ENCODE measurements at regions not wholly inside any gene's neighbourhood (a gene's known extent, or its start where the extent isn't known, plus 50 kb on each side); places are given as distances from the start of the nearest gene placed in this dataset.

GRCh38 chr18:45237343-45238098 is 377.8 kb upstream of the SLC14A2 start:
- no peak for TF ChIP-seq CTCF (IDR thresholded peaks at IDR 0.05; ENCODE audit: low read depth, low read length)
- DNase-seq = no peak
- no peaks in the 10 kb centered on the region for H3K36me3 ChIP-seq
- no peaks in the 10 kb centered on the region for H3K9me3 ChIP-seq (ENCODE audit: severe bottlenecking)
- no peak overlapping the region for H3K27ac ChIP-seq
- peaks cover 81% of the 10 kb centered on the region for H3K27me3 ChIP-seq (ENCODE audit: insufficient read depth, low read depth, severe bottlenecking)
- no peak overlapping the region for H3K4me3 ChIP-seq (ENCODE audit: low read depth, low read length)

- Histone ChIP-seq H3K9me3 (ENCODE audit: severe bottlenecking) (no peaks in the 10 kb centered on the region), H3K4me3 (ENCODE audit: low read depth, low read length) (no peak overlapping the region), H3K27ac (no peak overlapping the region), H3K27me3 (ENCODE audit: insufficient read depth, low read depth, severe bottlenecking) (peaks cover 96% of the 10 kb centered on the region), H3K36me3 (no peaks in the 10 kb centered on the region)
- no peak for TF ChIP-seq CTCF (IDR thresholded peaks at IDR 0.05; ENCODE audit: low read depth, low read length)
- no peak for DNase-seq
Observed at GRCh38 chr18:45241271-45241670, 374.0 kb upstream of the SLC14A2 start.

DNA sequence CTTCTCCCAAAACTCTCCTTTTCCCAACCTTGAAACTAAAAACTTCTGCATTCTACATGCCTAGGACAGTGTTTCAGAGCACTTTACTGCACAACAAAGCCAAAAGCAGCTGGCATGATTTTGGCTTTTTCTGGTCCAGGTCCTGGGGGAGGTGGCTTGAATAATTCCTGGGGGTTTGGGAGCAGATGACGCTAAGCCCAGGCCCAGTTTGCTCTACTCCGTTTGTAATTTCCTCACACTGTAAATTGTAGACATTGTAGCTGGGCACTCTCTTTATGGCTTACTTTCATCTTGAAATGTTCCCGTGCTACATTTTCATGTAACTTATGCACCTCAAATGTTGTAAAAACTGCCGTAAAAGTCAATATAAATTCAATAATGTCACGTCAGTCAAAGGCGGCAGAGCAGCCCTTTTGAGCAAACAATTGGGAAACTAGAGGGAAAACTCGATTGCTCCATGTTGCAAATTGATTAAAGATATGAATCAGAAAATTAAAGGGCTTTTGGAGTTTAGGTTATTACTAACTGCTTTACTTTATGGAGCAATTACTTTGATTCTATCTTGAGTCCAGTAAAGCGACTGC is 373.2 kb upstream of the SLC14A2 start:
- Histone ChIP-seq H3K9me3 (ENCODE audit: severe bottlenecking) (peaks cover 3% of the 10 kb centered on the region), H3K27ac (no peak overlapping the region), H3K27me3 (ENCODE audit: insufficient read depth, low read depth, severe bottlenecking) (peaks cover 98% of the 10 kb centered on the region), H3K4me3 (ENCODE audit: low read depth, low read length) (no peak overlapping the region), H3K36me3 (no peaks in the 10 kb centered on the region)
- no peak for TF ChIP-seq CTCF (IDR thresholded peaks at IDR 0.05; ENCODE audit: low read depth, low read length)
- no peak for DNase-seq

- no peak for TF ChIP-seq CTCF (IDR thresholded peaks at IDR 0.05; ENCODE audit: low read depth, low read length)
- no peak for DNase-seq
- Histone ChIP-seq H3K9me3 (ENCODE audit: severe bottlenecking) (peaks cover 3% of the 10 kb centered on the region), H3K27ac (no peak overlapping the region), H3K27me3 (ENCODE audit: insufficient read depth, low read depth, severe bottlenecking) (peaks cover 98% of the 10 kb centered on the region), H3K36me3 (no peaks in the 10 kb centered on the region), H3K4me3 (ENCODE audit: low read depth, low read length) (no peak overlapping the region)
Observed at GRCh38 chr18:45243340-45244110, 371.8 kb upstream of the SLC14A2 start.

- TF ChIP-seq CTCF (IDR thresholded peaks at IDR 0.05; ENCODE audit: low read depth, low read length) = no peak
- Histone ChIP-seq H3K36me3 (no peaks in the 10 kb centered on the region), H3K9me3 (ENCODE audit: severe bottlenecking) (peaks cover 3% of the 10 kb centered on the region), H3K27ac (no peak overlapping the region), H3K27me3 (ENCODE audit: insufficient read depth, low read depth, severe bottlenecking) (peaks cover 95% of the 10 kb centered on the region), H3K4me3 (ENCODE audit: low read depth, low read length) (no peak overlapping the region)
- no peak for DNase-seq
Observed at GRCh38 chr18:45245091-45245511, 370.2 kb upstream of the SLC14A2 start.

Data from WERI-Rb-1 (cell line).